HepG2 (cell line): ENCODE measurements at regions not wholly inside any gene's neighbourhood (a gene's known extent, or its start where the extent isn't known, plus 50 kb on each side); places are given as distances from the start of the nearest gene placed in this dataset.
A peak's percentile ranks its signal among the peaks of the same experiment; 100 is the strongest.

Source experiments
- ATAC-seq: fragments of 200-7000 bp; cut with Tn5 transposase; 3 replicates; pipeline ENCODE4 v1.9.1; 2020; ENCODE audit warnings: mild to moderate bottlenecking, moderate library complexity
- BruUV-seq: library from RNA; stranded (reverse); fragments of 400-500 nt; replicated peaks from 2 replicates; lab custom pipeline; 2021; lab: Mats Ljungman, UMichigan
- CTCF ChIA-PET: fragments of 300-600 bp; formaldehyde crosslinking; extraction: SDS; loops from one replicate; lab custom pipeline; 2021; ENCODE audit warnings: low total read pairs, inconsistent platforms, low intra/inter-chr PET ratio; lab: Yijun Ruan, JAX
- POLR2A ChIA-PET: fragments of 350-600 bp; sonication (Branson Sonifier 250); formaldehyde crosslinking; loops from one replicate; lab custom pipeline; 2020; ENCODE audit warnings: antibody characterized with exemption, inconsistent platforms; lab: Yijun Ruan, JAX
- DNase-seq: peaks from one replicate; pipeline ENCODE4 v3.0.0-alpha.2; 2015; ENCODE audit warnings: low spot score
- FAIRE-seq: peaks from 3 replicates; lab custom pipeline; 2011; peaks lifted over from hg19 to GRCh38; lab: Jason Lieb, UNC
- H2AFZ ChIP-seq: one replicate; pipeline ENCODE4 v1.6.1; 2011; ENCODE audit warnings: low read length, inconsistent platforms
- H3K27ac ChIP-seq: fragments of 300-600 bp; 3 replicates; pipeline ENCODE4 v1.8.0; 2011; ENCODE audit warnings: mixed run types, mild to moderate bottlenecking, mixed read lengths, low read length, inconsistent platforms; ENCODE audit not compliant: insufficient read depth; ENCODE audit errors: extremely low read length
- H3K27me3 ChIP-seq, 2 experiments: fragments of 200-600 bp in 1 of 2; 2 replicates in 1 of 2; 3 replicates in 1 of 2; pipeline versions ENCODE4 v1.6.0 to v1.8.0; 2011; ENCODE audit warnings: low read length in 2 of 2, mild to moderate bottlenecking in 2 of 2, moderate library complexity in 2 of 2, inconsistent platforms in 1 of 2; ENCODE audit not compliant: insufficient read depth in 2 of 2, control insufficient read depth in 1 of 2
- H3K36me3 ChIP-seq, 2 experiments: fragments of 200-600 bp in 1 of 2; replicated peaks in 1 of 2; 2 replicates in 1 of 2; 3 replicates in 1 of 2; pipeline versions ENCODE4 v1.5.1 to v1.8.0; 2011; ENCODE audit warnings: low read length in 2 of 2, inconsistent platforms in 1 of 2; ENCODE audit not compliant: insufficient read depth in 2 of 2, control insufficient read depth in 1 of 2
- H3K4me1 ChIP-seq: 2 replicates; pipeline ENCODE4 v1.5.1; 2012; ENCODE audit warnings: low read length, inconsistent platforms; ENCODE audit not compliant: insufficient read depth
- H3K4me2 ChIP-seq: 2 replicates; pipeline ENCODE4 v1.6.0; 2011; ENCODE audit warnings: low read depth, low read length, inconsistent platforms
- H3K4me3 ChIP-seq, 3 experiments: fragments of 200-600 bp in 1 of 3; sonication (generic), shearing (Covaris generic) in 1 of 3; replicated peaks in 1 of 3; 2 replicates each; pipeline ENCODE4 v1.5.1; 2011 to 2016; ENCODE audit warnings: low read length in 3 of 3, inconsistent platforms in 2 of 3, low read depth in 2 of 3, mild to moderate bottlenecking in 2 of 3, control low read depth in 1 of 3, mixed read lengths in 1 of 3; ENCODE audit not compliant: insufficient read depth in 1 of 3
- H3K79me2 ChIP-seq: one replicate; pipeline ENCODE4 v1.6.1; 2011; ENCODE audit warnings: low read length, inconsistent platforms; ENCODE audit not compliant: insufficient read depth
- H3K9ac ChIP-seq: 2 replicates; pipeline ENCODE4 v1.6.0; 2011; ENCODE audit warnings: mild to moderate bottlenecking, low read depth, low read length, inconsistent platforms; ENCODE audit not compliant: insufficient read depth
- H3K9me3 ChIP-seq: 2 replicates; pipeline ENCODE4 v1.5.1; 2012; ENCODE audit warnings: mild to moderate bottlenecking, low read length
- H4K20me1 ChIP-seq: 2 replicates; pipeline ENCODE4 v1.6.0; 2011; ENCODE audit warnings: inconsistent platforms, mild to moderate bottlenecking, low read length, moderate library complexity; ENCODE audit not compliant: insufficient read depth
- BCL6 ChIP-seq: IDR thresholded peaks from 2 replicates; pipeline ENCODE4 v1.6.1; 2016; ENCODE audit warnings: missing genetic modification reagents, missing compliant biosample characterization
- MNT ChIP-seq: fragments of 450-650 bp; IDR thresholded peaks from 2 replicates; pipeline ENCODE4 v1.6.1; 2016
- ZBTB25 ChIP-seq: IDR thresholded peaks from 2 replicates; pipeline ENCODE4 v1.6.1; 2018; ENCODE audit warnings: missing genetic modification reagents
- WGBS: methylation state at CpG from one replicate; pipeline ENCODE4 v1.1.6; 2017; ENCODE audit warnings: low lambda C conversion rate; 5-methylcytosine and 5-hydroxymethylcytosine counted together
- in situ Hi-C: cut with HindIII; loops from 2 replicates; pipeline ENCODE4 v1.10.0; 2017; ENCODE audit warnings: low pct_unique_long_range_greater_than_20kb; ENCODE audit not compliant: extremely low pct_ligation_motif_present
- intact Hi-C: fragments of 100-400 bp; cut with micrococcal nuclease; formaldehyde crosslinking; loops from one replicate; pipeline ENCODE4 v1.10.0; 2022; ENCODE audit not compliant: unreplicated experiment

DNA sequence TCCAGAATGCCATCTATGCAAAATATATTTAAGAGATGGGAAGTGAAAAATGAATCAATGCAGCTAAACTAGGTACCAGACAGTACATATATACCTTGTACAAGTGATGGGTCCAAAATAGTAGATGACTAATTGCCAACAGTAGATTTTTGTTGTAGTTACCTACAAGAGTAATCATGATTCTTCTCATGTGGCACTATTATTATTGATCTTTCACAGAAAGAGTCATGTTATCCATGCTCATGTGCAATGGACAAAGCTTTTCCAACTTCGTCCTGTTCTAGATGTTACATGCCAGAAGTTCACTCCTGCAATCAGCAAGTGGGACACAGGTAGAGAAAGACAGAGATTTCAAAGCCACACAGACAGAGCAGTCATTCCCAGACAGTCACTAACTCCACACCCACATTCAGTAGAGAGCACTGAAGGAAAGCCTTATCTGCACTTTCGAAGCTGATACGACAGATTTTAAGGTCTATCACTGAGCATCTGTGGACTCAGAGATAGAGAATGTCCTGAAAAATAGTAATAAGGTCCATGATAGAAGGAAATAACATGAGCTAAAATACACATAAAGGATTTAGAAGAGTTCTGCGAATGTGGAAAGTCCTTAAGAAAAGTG is 101.6 kb upstream of the ITPRID2 start:
- no peak for DNase-seq

More for the DNA sequence above, 101.6 kb upstream of the ITPRID2 start:
- no TSS peak for BruUV-seq
- WGBS: 97% methylated on average over 4 of the region's 4 CpGs
- intact Hi-C loops: loop anchor here (2.0 to 5.0 kb wide), 3 partner anchors 43 to 162 kb away; partner anchors contain the start of gene ITPRID2
- peaks cover 53% of the 10 kb centered on the region for H3K4me1 ChIP-seq
- H3K4me3 ChIP-seq: no peak overlapping the region
- in situ Hi-C loops: no loop called here
- ATAC-seq: no peak
- H3K27me3 ChIP-seq: no peaks in the 10 kb centered on the region
- no peak for TF ChIP-seq ZBTB25 (CRISPR knock-in tag)
- TF ChIP-seq MNT: no peak
- peak; percentile 58 for TF ChIP-seq BCL6 (CRISPR knock-in tag)
- H3K9me3 ChIP-seq: peaks cover 6% of the 10 kb centered on the region; the same call in 1 of the 2 replicates
- H4K20me1 ChIP-seq: no peaks in the 10 kb centered on the region
- no peaks in the 10 kb centered on the region for H3K79me2 ChIP-seq
- peak overlapping the region; percentile 24 for H2AFZ ChIP-seq
- H3K4me2 ChIP-seq: no peak overlapping the region
- 0 out of 2 replicates have a peak overlapping the region, but pooled peaks have one; percentile 0 for H3K9ac ChIP-seq
- ChIA-PET CTCF (no interaction called here), POLR2A (interaction anchor here (1.2 to 2.2 kb wide), 3 partner anchors 9 to 102 kb away, joined by 6 to 9 read pairs (median 7); partner anchors contain the start of gene ITPRID2)
- peak overlapping the region; percentile 82 for H3K27ac ChIP-seq
- peak; percentile 8 for FAIRE-seq
- H3K36me3 ChIP-seq: no peaks in the 10 kb centered on the region
